HCT116 (cell line): ENCODE measurements at regions not wholly inside any gene's neighbourhood (a gene's known extent, or its start where the extent isn't known, plus 50 kb on each side); places are given as distances from the start of the nearest gene placed in this dataset.

ENCODE experiments used
- ATAC-seq: fragments of 200-7000 bp; cut with Tn5 transposase; 2 replicates; pipeline ENCODE4 v1.9.1; 2020; ENCODE audit warnings: mild to moderate bottlenecking, moderate library complexity
- BruUV-seq: library from RNA; stranded (reverse); fragments of 400-500 nt; replicated peaks from 2 replicates; lab custom pipeline; 2021; lab: Mats Ljungman, UMichigan
- CTCF ChIA-PET: fragments of 300-600 bp; sonication (Branson Sonifier 250); formaldehyde crosslinking; loops from one replicate; lab custom pipeline; 2021; ENCODE audit warnings: antibody characterized with exemption; lab: Charles Lee
- POLR2A ChIA-PET: fragments of 300-600, 350-600 bp; sonication (Branson Sonifier 250); formaldehyde crosslinking; loops from one replicate; lab custom pipeline; 2021; ENCODE audit warnings: antibody characterized with exemption; lab: Charles Lee
- RAD21 ChIA-PET, 2 experiments: fragments of 300-600 bp; sonication (Branson Sonifier 250); formaldehyde crosslinking; loops; one replicate each; lab custom pipeline; 2023; ENCODE audit warnings: low total read pairs in 2 of 2; ENCODE audit not compliant: uncharacterized antibody in 2 of 2, unreplicated experiment in 2 of 2, low non-redundant PET in 1 of 2; lab: Charles Lee
- DNase-seq: peaks from one replicate; pipeline ENCODE4 v3.0.0-alpha.2; 2010; ENCODE audit warnings: low read depth, low spot score
- H2AFZ ChIP-seq: fragments of 200-600 bp; shearing (Covaris generic), sonication (generic); 2 replicates; pipeline ENCODE4 v1.6.1; 2017; ENCODE audit warnings: low read depth, mixed run types, mixed read lengths, antibody characterized with exemption, low read length; ENCODE audit not compliant: poor library complexity, severe bottlenecking
- H3K27ac ChIP-seq: 2 replicates; pipeline ENCODE4 v1.5.1; 2012; ENCODE audit warnings: low read depth, low read length
- H3K27me3 ChIP-seq: fragments of 200-600 bp; sonication (generic); 2 replicates; pipeline ENCODE4 v1.6.1; 2016; ENCODE audit warnings: mixed run types, low read length, mixed read lengths; ENCODE audit not compliant: insufficient read depth
- H3K36me3 ChIP-seq, 2 experiments: fragments of 200-500 bp in 1 of 2; fragments of 200-600 bp in 1 of 2; sonication (Bioruptor generic) in 1 of 2; sonication (generic) in 1 of 2; 2 replicates each; pipeline versions ENCODE4 v1.5.1 to v1.6.1; 2014 to 2016; ENCODE audit warnings: low read length in 2 of 2, inconsistent platforms in 1 of 2, mixed read lengths in 1 of 2, mixed run types in 1 of 2; ENCODE audit not compliant: insufficient read depth in 2 of 2, control insufficient read depth in 1 of 2
- H3K4me1 ChIP-seq, 2 experiments: fragments of 200-600 bp in 1 of 2; sonication (generic) in 1 of 2; 2 replicates each; pipeline versions ENCODE4 v1.5.1 to v1.6.1; 2012 to 2017; ENCODE audit warnings: low read length in 2 of 2, inconsistent platforms in 1 of 2, mild to moderate bottlenecking in 1 of 2, mixed read lengths in 1 of 2, mixed run types in 1 of 2, moderate library complexity in 1 of 2; ENCODE audit not compliant: insufficient read depth in 2 of 2, control insufficient read depth in 1 of 2
- H3K4me2 ChIP-seq: fragments of 200-600 bp; sonication (generic); 2 replicates; pipeline ENCODE4 v1.6.1; 2017; ENCODE audit warnings: mixed run types, low read length, mixed read lengths
- H3K4me3 ChIP-seq, 2 experiments: fragments of 200-600 bp in 1 of 2; sonication (generic) in 1 of 2; replicated peaks in 1 of 2; 2 replicates each; pipeline ENCODE4 v1.5.1; 2011 to 2016; ENCODE audit warnings: low read length in 2 of 2, control low read depth in 1 of 2, low read depth in 1 of 2, mild to moderate bottlenecking in 1 of 2, mixed read lengths in 1 of 2, mixed run types in 1 of 2
- H3K79me2 ChIP-seq: fragments of 200-600 bp; sonication (generic); 2 replicates; pipeline ENCODE4 v1.6.1; 2017; ENCODE audit warnings: mild to moderate bottlenecking, mixed run types, low read length, moderate library complexity, mixed read lengths; ENCODE audit not compliant: insufficient read depth
- H3K9ac ChIP-seq: fragments of 200-600 bp; sonication (generic); 2 replicates; pipeline ENCODE4 v1.6.1; 2016; ENCODE audit warnings: low read length, mixed read lengths
- H3K9me2 ChIP-seq: fragments of 200-600 bp; sonication (generic), shearing (Covaris generic); 2 replicates; pipeline ENCODE4 v1.6.1; 2017; ENCODE audit warnings: mixed run types, mild to moderate bottlenecking, moderate library complexity; ENCODE audit not compliant: insufficient read depth
- H3K9me3 ChIP-seq, 2 experiments: fragments of 200-500 bp in 1 of 2; fragments of 200-600 bp in 1 of 2; sonication (Bioruptor generic) in 1 of 2; sonication (generic) in 1 of 2; 2 replicates each; pipeline ENCODE4 v1.6.1; 2014 to 2017; ENCODE audit warnings: low read length in 2 of 2, mixed read lengths in 2 of 2, inconsistent platforms in 1 of 2, low read depth in 1 of 2, mild to moderate bottlenecking in 1 of 2, mixed run types in 1 of 2, moderate library complexity in 1 of 2; ENCODE audit not compliant: control insufficient read depth in 1 of 2, insufficient read depth in 1 of 2
- H4K20me1 ChIP-seq: fragments of 200-600 bp; sonication (generic), shearing (Covaris generic); 2 replicates; pipeline ENCODE4 v1.6.1; 2017; ENCODE audit warnings: mixed run types, mild to moderate bottlenecking, moderate library complexity; ENCODE audit not compliant: insufficient read depth
- ATF3 ChIP-seq: IDR thresholded peaks from 2 replicates; pipeline ENCODE4 v1.6.1; 2012
- CBX3 ChIP-seq: IDR thresholded peaks from 2 replicates; pipeline ENCODE4 v1.6.1; 2012; ENCODE audit warnings: low read depth
- CTCF ChIP-seq, 3 experiments: fragments of 200-600 bp in 1 of 3; sonication (generic) in 1 of 3; IDR thresholded peaks in 2 of 3; conservative IDR thresholded peaks in 1 of 3; 2 replicates each; pipeline ENCODE4 v1.5.1; 2012 to 2017; ENCODE audit warnings: low read depth in 2 of 3, low read length in 2 of 3, antibody characterized with exemption in 1 of 3, borderline replicate concordance in 1 of 3, control low read depth in 1 of 3, mild to moderate bottlenecking in 1 of 3, mixed read lengths in 1 of 3, mixed run types in 1 of 3, moderate library complexity in 1 of 3; ENCODE audit not compliant: insufficient read depth in 1 of 3
- ELF1 ChIP-seq: IDR thresholded peaks from 2 replicates; pipeline ENCODE4 v1.6.1; 2012; ENCODE audit warnings: low read depth, borderline replicate concordance
- FOSL1 ChIP-seq: IDR thresholded peaks from 2 replicates; pipeline ENCODE4 v1.6.1; 2012; ENCODE audit warnings: low read depth
- JUND ChIP-seq: IDR thresholded peaks from 2 replicates; pipeline ENCODE4 v1.6.1; 2012
- POLR2A ChIP-seq: IDR thresholded peaks from 2 replicates; pipeline ENCODE4 v1.7.0; 2011; ENCODE audit warnings: borderline replicate concordance; ENCODE audit not compliant: insufficient read depth, insufficient read length; ENCODE audit errors: extremely low read depth
- POLR2AphosphoS5 ChIP-seq: IDR thresholded peaks from 2 replicates; pipeline ENCODE4 v1.6.1; 2011; ENCODE audit warnings: mild to moderate bottlenecking, low read depth, low read length, moderate library complexity
- SIN3A ChIP-seq: IDR thresholded peaks from 2 replicates; pipeline ENCODE4 v1.6.1; 2012; ENCODE audit warnings: low read depth
- SP1 ChIP-seq: IDR thresholded peaks from 2 replicates; pipeline ENCODE4 v1.6.1; 2012; ENCODE audit warnings: low read depth
- YY1 ChIP-seq: IDR thresholded peaks from 2 replicates; pipeline ENCODE4 v1.6.1; 2011; ENCODE audit warnings: low read length, low read depth, moderate library complexity, mild to moderate bottlenecking; ENCODE audit not compliant: insufficient replicate concordance; ENCODE audit errors: extremely low read depth
- ZBTB33 ChIP-seq: IDR thresholded peaks from 2 replicates; pipeline ENCODE4 v1.6.1; 2011; ENCODE audit warnings: mild to moderate bottlenecking, low read length, moderate library complexity; ENCODE audit not compliant: insufficient replicate concordance; ENCODE audit errors: extremely low read depth
- ZFX ChIP-seq: fragments of 450-650 bp; IDR thresholded peaks from 2 replicates; pipeline ENCODE4 v1.6.1; 2017
- intact Hi-C: fragments of 100-400 bp; cut with micrococcal nuclease; formaldehyde crosslinking; loops from 2 replicates; pipeline ENCODE4 v1.10.0; 2022

- DNase-seq, result no peak
- Histone ChIP-seq H3K4me3 (no peak overlapping the region), H3K9ac (no peak overlapping the region), H3K27me3 (no peaks in the 10 kb centered on the region), H3K36me3 (no peaks in the 10 kb centered on the region), H2AFZ (no peak overlapping the region), H3K9me2 (no peaks in the 10 kb centered on the region), H4K20me1 (no peaks in the 10 kb centered on the region), H3K9me3 (no peaks in the 10 kb centered on the region), H3K4me1 (no peaks in the 10 kb centered on the region), H3K27ac (no peak overlapping the region), H3K4me2 (no peak overlapping the region), H3K79me2 (no peaks in the 10 kb centered on the region)
- RAD21 ChIA-PET, result no interaction called here
- TF ChIP-seq FOSL1 (no peak), ZBTB33 (no peak), POLR2A (no peak)
- POLR2A ChIA-PET, result no interaction called here
- intact Hi-C loops, result no loop called here
- no peak for ATAC-seq
- BruUV-seq, result no TSS peak
- CTCF ChIA-PET, result no interaction called here
These were observed 59.2 kb upstream of the PLEKHA5 start for GRCh38 chr12:19070341-19070740.

- no peaks in the 10 kb centered on the region for H3K4me1 ChIP-seq
- POLR2A ChIA-PET, result no interaction called here
- no peak for DNase-seq
- TF ChIP-seq ELF1 (no peak), CBX3 (no peak), CTCF (IDR thresholded peaks at IDR 0.05 in 2 of 3, conservative IDR thresholded peaks at IDR 0.05 in 1 of 3; ENCODE audit: borderline replicate concordance in 1 of 3, insufficient read depth in 1 of 3, low read depth in 2 of 3, low read length in 2 of 3) (no peak), FOSL1 (no peak), ZBTB33 (no peak), POLR2AphosphoS5 (no peak), JUND (no peak), SIN3A (no peak), YY1 (no peak), SP1 (no peak), ZFX (no peak), ATF3 (no peak)
These were observed 54.8 kb upstream of the PLEKHA5 start for GRCh38 chr12:19074700-19075099.

More at GRCh38 chr12:19074700-19075099, 54.8 kb upstream of the PLEKHA5 start:
- Histone ChIP-seq H3K9me3 (no peaks in the 10 kb centered on the region), H4K20me1 (no peaks in the 10 kb centered on the region), H3K9me2 (no peaks in the 10 kb centered on the region), H2AFZ (no peak overlapping the region), H3K9ac (no peak overlapping the region), H3K27me3 (no peaks in the 10 kb centered on the region), H3K36me3 (no peaks in the 10 kb centered on the region), H3K4me2 (no peak overlapping the region), H3K4me3 (no peak overlapping the region), H3K27ac (no peak overlapping the region), H3K79me2 (no peaks in the 10 kb centered on the region)
- BruUV-seq, result no TSS peak
- CTCF ChIA-PET, result no interaction called here
- no peak for ATAC-seq
- intact Hi-C loops, result no loop called here
- RAD21 ChIA-PET, result no interaction called here
